Mucosa of descending colon (tissue), 3 donors: ENCODE measurements at regions not wholly inside any gene's neighbourhood (a gene's known extent, or its start where the extent isn't known, plus 50 kb on each side); places are given as distances from the start of the nearest gene placed in this dataset.

ENCODE experiments used
- ATAC-seq: fragments of 200-7000 bp; cut with Tn5 transposase; one replicate; pipeline ENCODE4 v1.9.1; 2020; ENCODE audit warnings: mild to moderate bottlenecking, moderate library complexity
- DNase-seq, 3 donors: peaks; one replicate each; pipeline ENCODE4 v3.0.0-alpha.2; 2020
- H3K36me3 ChIP-seq: fragments of 200-600 bp; one replicate; pipeline ENCODE4 v1.8.0; 2021; ENCODE audit warnings: low read depth, mild to moderate bottlenecking
- H3K4me1 ChIP-seq: fragments of 200-600 bp; one replicate; pipeline ENCODE4 v1.8.0; 2021; ENCODE audit warnings: low read depth, mild to moderate bottlenecking
- H3K4me3 ChIP-seq: fragments of 200-600 bp; one replicate; pipeline ENCODE4 v1.8.0; 2021; ENCODE audit warnings: mild to moderate bottlenecking
- H3K9me3 ChIP-seq: fragments of 200-600 bp; one replicate; pipeline ENCODE4 v1.8.0; 2021; ENCODE audit warnings: mild to moderate bottlenecking
- intact Hi-C, 2 donors: fragments of 100-400 bp; cut with DNase I in 1 of 2; cut with micrococcal nuclease in 1 of 2; formaldehyde crosslinking; loops; one replicate each; pipeline versions ENCODE4 v1.11.0 to v1.11.1; 2022; cut with DNase I, micrococcal nuclease
- TF ChIP-seq, protein P1 (sequence below): fragments of 200-600 bp; IDR thresholded peaks from one replicate; pipeline ENCODE4 v1.8.0; 2022; ENCODE audit warnings: antibody characterized with exemption, mild to moderate bottlenecking
- donor health status: DM: no; HTN: no; CAD: no; lungs with moderate emphysema.
- donor health status: DM: no; HTN: no; CAD: no.
- donor health status: DM: no; HTN: yes; CAD: no.

- Histone ChIP-seq H3K4me1 (no peaks in the 10 kb centered on the region), H3K4me3 (no peak overlapping the region), H3K36me3 (no peaks in the 10 kb centered on the region), H3K9me3 (no peaks in the 10 kb centered on the region)
- DNase-seq: no peak
- intact Hi-C loops: no loop called here
- no peak for ATAC-seq
- TF ChIP-seq, protein P1, sequence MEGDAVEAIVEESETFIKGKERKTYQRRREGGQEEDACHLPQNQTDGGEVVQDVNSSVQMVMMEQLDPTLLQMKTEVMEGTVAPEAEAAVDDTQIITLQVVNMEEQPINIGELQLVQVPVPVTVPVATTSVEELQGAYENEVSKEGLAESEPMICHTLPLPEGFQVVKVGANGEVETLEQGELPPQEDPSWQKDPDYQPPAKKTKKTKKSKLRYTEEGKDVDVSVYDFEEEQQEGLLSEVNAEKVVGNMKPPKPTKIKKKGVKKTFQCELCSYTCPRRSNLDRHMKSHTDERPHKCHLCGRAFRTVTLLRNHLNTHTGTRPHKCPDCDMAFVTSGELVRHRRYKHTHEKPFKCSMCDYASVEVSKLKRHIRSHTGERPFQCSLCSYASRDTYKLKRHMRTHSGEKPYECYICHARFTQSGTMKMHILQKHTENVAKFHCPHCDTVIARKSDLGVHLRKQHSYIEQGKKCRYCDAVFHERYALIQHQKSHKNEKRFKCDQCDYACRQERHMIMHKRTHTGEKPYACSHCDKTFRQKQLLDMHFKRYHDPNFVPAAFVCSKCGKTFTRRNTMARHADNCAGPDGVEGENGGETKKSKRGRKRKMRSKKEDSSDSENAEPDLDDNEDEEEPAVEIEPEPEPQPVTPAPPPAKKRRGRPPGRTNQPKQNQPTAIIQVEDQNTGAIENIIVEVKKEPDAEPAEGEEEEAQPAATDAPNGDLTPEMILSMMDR: no peak
Measured at GRCh38 chr2:120612471-120612870, 123.2 kb upstream of the GLI2 start.

GRCh38 chr2:120612931-120613330, 122.7 kb upstream of the GLI2 start:
- intact Hi-C loops: no loop called here
- Histone ChIP-seq H3K4me1 (no peaks in the 10 kb centered on the region), H3K4me3 (no peak overlapping the region), H3K9me3 (no peaks in the 10 kb centered on the region), H3K36me3 (no peaks in the 10 kb centered on the region)
- ATAC-seq (peak; percentile 66), DNase-seq (peak in 1 of 3 donors; percentile 9)
- TF ChIP-seq, protein P1: no peak

- DNase-seq (no peak), ATAC-seq (no peak)
- TF ChIP-seq, protein P1: no peak
- H3K36me3 ChIP-seq: no peaks in the 10 kb centered on the region
- intact Hi-C loops: no loop called here
- H3K4me3 ChIP-seq: no peak overlapping the region
- H3K4me1 ChIP-seq: no peaks in the 10 kb centered on the region
- H3K9me3 ChIP-seq: no peaks in the 10 kb centered on the region
Measured at GRCh38 chr2:120613742-120614571, 121.7 kb upstream of the GLI2 start.

DNA sequence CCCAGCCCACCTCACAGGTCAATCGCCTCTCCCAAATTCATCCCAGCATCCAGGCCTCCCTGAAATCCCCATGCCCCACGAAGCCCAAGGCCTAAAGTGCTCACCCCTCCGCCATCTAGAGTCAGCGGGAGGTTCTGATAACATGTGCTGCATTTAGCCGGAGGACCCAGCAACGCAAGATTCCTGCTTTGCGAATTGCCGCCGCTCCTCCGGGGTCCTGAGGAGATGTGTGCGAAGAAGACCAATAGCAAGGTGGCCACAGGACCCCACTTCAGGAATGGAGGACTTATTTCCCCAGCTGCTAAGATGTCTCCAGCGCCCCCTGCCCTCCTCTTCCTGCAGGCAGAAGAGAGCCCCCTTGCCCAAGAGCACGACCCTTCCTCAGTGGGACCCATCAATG, 120.8 kb upstream of the GLI2 start:
- ATAC-seq (no peak), DNase-seq (no peak)
- no peak overlapping the region for H3K4me3 ChIP-seq
- intact Hi-C loops: no loop called here
- TF ChIP-seq, protein P1: no peak
- no peaks in the 10 kb centered on the region for H3K36me3 ChIP-seq
- H3K9me3 ChIP-seq: no peaks in the 10 kb centered on the region
- H3K4me1 ChIP-seq: no peaks in the 10 kb centered on the region

DNA sequence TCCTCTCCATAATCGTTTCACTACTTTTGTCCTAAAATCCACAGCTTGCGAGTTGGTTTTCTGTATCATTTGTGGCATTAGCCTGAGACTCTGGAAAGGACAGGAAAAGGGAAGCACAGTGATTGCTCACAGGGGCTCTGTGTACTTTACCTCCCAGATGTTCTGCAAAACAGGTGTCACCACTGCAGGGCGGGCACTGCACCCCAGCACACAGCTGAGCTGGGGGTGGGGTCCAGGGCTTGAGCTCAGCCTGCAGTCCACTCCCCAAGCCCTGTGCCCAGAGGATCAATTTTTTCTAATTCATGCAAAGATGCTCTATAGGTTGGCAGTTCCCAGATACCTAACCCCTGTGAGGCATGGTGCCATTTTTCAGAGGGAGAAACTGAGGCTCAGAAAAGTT, 119.4 kb upstream of the GLI2 start:
- no peak overlapping the region for H3K4me3 ChIP-seq
- no peaks in the 10 kb centered on the region for H3K36me3 ChIP-seq
- no peaks in the 10 kb centered on the region for H3K4me1 ChIP-seq
- intact Hi-C loops: no loop called here
- no peak for DNase-seq
- H3K9me3 ChIP-seq: no peaks in the 10 kb centered on the region
- no peak for ATAC-seq
- TF ChIP-seq, protein P1: no peak
